GM18498 (cell line): ENCODE measurements at regions not wholly inside any gene's neighbourhood (a gene's known extent, or its start where the extent isn't known, plus 50 kb on each side); places are given as distances from the start of the nearest gene placed in this dataset.

Experiments
- ATAC-seq: cut with Tn5 transposase; IDR thresholded peaks from one replicate; pipeline ENCODE4 v1.9.1; 2021; ENCODE audit warnings: mild to moderate bottlenecking, moderate library complexity; ENCODE audit not compliant: unreplicated experiment

DNA sequence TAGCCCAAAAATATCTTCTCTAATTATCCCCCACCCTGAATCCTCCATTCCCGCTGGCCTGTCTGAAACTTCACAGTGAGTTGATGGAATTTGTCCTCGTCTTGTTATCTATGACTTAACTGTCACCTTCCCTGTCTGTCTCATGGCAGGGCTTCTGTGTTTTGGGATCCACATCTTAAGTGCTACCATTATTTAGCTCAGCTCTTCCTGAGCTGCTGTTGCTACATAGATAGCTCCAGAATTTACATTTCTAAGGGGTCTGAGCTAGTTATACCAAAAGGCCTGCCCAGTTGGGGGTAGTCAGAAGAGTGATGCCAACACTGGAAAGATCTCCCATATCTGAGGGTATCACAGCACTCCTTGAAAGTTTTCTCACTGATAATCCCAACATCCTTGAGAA, 57.0 kb upstream of the CDKN3 start:
- ATAC-seq = no peak

GRCh38 chr14:54342806-54343205, 54.0 kb upstream of the CDKN3 start:
- ATAC-seq = no peak

DNA sequence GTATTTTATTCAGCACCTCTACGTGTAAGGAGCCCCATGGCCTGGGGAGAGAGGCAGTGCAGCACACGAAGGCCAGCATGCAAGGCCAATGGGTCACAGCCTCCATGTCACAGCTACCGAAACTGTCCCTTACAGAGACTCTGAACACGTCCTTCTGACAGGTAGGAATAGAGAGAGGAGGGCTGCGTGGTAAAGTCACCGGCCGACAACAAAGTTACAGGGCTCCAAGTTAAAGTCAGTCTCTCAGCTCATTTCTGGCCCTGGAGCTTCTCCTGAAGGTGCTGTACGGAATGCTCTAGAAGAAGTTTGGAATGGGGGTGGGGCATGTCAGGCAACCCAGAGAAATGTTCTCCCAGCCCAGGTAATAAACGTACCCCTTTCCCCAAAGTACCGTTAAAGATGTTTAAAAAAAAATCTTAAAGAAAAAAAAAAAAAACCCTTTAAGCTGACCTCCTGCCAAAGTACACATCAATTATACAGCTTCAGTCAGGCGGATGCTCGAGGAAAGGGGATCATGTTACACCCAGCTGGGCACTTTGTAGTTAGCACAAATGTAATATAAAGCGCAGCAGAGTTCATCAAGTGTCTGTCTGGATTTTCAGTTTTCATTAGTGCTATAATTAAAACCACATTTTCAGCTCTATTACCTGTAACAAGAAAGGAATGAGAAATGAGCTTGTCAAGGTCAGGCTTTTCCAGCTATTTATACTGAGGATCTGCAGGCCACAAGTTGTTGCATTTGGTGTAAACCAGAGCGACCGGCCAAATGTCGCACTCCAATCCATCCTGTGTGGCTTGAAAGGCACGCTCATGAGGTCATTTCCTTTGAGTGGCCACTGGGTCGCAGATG, 53.3 kb upstream of the CDKN3 start:
- ATAC-seq = no peak

GRCh38 chr14:54344445-54344844, 52.4 kb upstream of the CDKN3 start:
- ATAC-seq = no peak

DNA sequence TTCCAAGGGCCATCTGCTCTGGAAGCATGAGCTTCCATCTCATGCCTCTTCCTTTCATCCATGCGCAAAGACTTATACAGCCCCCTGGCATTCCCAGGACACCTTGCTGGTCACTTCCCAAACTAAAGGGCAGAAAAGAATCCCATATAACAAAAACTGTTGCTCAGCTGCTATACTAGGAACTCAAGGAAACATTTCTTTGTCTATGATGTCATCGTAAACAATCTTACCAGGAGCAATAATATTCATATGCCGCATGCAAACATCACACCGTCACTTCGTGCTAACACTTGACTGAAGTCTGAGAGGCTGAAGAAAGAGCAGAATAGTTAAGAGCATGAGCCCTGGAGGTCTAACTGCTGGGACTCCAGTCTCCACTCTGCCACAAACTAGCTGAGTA, 50.5 kb upstream of the CDKN3 start:
- no peak for ATAC-seq
